ENCODE measurements at regions not wholly inside any gene's neighbourhood (a gene's known extent, or its start where the extent isn't known, plus 50 kb on each side); places are given as distances from the start of the nearest gene placed in this dataset.

DNA sequence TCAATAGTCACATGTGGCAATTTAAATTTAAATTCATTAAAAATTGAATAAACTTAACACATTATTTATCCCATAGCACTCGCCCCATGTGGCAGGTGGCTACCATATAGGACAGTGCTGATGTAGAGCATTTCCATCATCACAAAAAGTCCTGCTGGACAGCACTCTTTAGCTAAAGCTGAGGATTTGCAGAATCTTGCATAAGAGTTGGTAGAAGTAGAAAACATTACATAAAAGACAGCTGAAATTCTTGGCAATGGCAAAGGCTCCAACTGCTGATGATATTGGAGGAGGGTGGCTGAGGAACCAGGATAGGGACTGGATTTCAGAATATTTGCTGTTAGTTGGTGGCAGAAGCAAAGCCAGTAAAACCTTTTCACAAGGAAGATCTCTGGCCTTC, 230.7 kb upstream of the SATB1 start:
- no peak overlapping the region for H2AFZ ChIP-seq (ENCODE audit: low read depth, low read length)
- no peak overlapping the region for H3K4me3 ChIP-seq (ENCODE audit: low read depth in 1 of 2, low read length in 2 of 2)
- no peaks in the 10 kb centered on the region for H4K20me1 ChIP-seq (ENCODE audit: insufficient read depth, low read length)
- H3K27me3 ChIP-seq (ENCODE audit: insufficient read depth, low read length, poor library complexity) = no peaks in the 10 kb centered on the region
- peaks cover 27% of the 10 kb centered on the region for H3K4me1 ChIP-seq (ENCODE audit: insufficient read depth, low read length)
- H3K79me2 ChIP-seq (ENCODE audit: insufficient read depth, low read length) = no peaks in the 10 kb centered on the region
- H3K4me2 ChIP-seq (ENCODE audit: insufficient read depth, low read length) = no peak overlapping the region
- ATAC-seq (ENCODE audit: insufficient read depth, low read depth) (no peak), DNase-seq (no peak)
- no peaks in the 10 kb centered on the region for H3K9me3 ChIP-seq (ENCODE audit: insufficient read depth, low read length, severe bottlenecking)
- no peaks in the 10 kb centered on the region for H3K36me3 ChIP-seq (ENCODE audit: insufficient read depth, low read length)
- H3K9ac ChIP-seq (ENCODE audit: low read depth, low read length) = no peak overlapping the region
- H3K27ac ChIP-seq (ENCODE audit: low read length) = no peak overlapping the region
- no peak for TF ChIP-seq EZH2 (IDR thresholded peaks at IDR 0.05; ENCODE audit: borderline replicate concordance, low read depth, low read length, severe bottlenecking)
- TF ChIP-seq CTCF (IDR thresholded peaks at IDR 0.05; ENCODE audit: borderline replicate concordance, extremely low read depth, low read length, poor library complexity, severe bottlenecking) = no peak

- H3K36me3 ChIP-seq (ENCODE audit: insufficient read depth, low read length) = no peaks in the 10 kb centered on the region
- H3K4me3 ChIP-seq (ENCODE audit: low read depth in 1 of 2, low read length in 2 of 2) = no peak overlapping the region
- DNase-seq = no peak
- H2AFZ ChIP-seq (ENCODE audit: low read depth, low read length) = no peak overlapping the region; the same call in 1 of the 2 replicates
- H3K4me2 ChIP-seq (ENCODE audit: insufficient read depth, low read length) = no peak overlapping the region
- H3K27me3 ChIP-seq (ENCODE audit: insufficient read depth, low read length, poor library complexity) = no peaks in the 10 kb centered on the region
- no peak overlapping the region for H3K27ac ChIP-seq (ENCODE audit: low read length)
- ATAC-seq (ENCODE audit: insufficient read depth, low read depth) = no peak
- no peaks in the 10 kb centered on the region for H3K79me2 ChIP-seq (ENCODE audit: insufficient read depth, low read length)
- peaks cover 18% of the 10 kb centered on the region for H3K4me1 ChIP-seq (ENCODE audit: insufficient read depth, low read length)
- no peaks in the 10 kb centered on the region for H3K9me3 ChIP-seq (ENCODE audit: insufficient read depth, low read length, severe bottlenecking)
- H3K9ac ChIP-seq (ENCODE audit: low read depth, low read length) = no peak overlapping the region
- TF ChIP-seq EZH2 (IDR thresholded peaks at IDR 0.05; ENCODE audit: borderline replicate concordance, low read depth, low read length, severe bottlenecking) (no peak), CTCF (IDR thresholded peaks at IDR 0.05; ENCODE audit: borderline replicate concordance, extremely low read depth, low read length, poor library complexity, severe bottlenecking) (no peak)
- H4K20me1 ChIP-seq (ENCODE audit: insufficient read depth, low read length) = no peaks in the 10 kb centered on the region
These were observed 227.6 kb upstream of the SATB1 start for GRCh38 chr3:18652781-18653180.

GRCh38 chr3:18650731-18651130, 225.6 kb upstream of the SATB1 start:
- Histone ChIP-seq H3K4me1 (ENCODE audit: insufficient read depth, low read length) (no peaks in the 10 kb centered on the region), H4K20me1 (ENCODE audit: insufficient read depth, low read length) (no peaks in the 10 kb centered on the region), H3K27me3 (ENCODE audit: insufficient read depth, low read length, poor library complexity) (no peaks in the 10 kb centered on the region), H3K4me2 (ENCODE audit: insufficient read depth, low read length) (no peak overlapping the region), H3K9me3 (ENCODE audit: insufficient read depth, low read length, severe bottlenecking) (no peaks in the 10 kb centered on the region), H2AFZ (ENCODE audit: low read depth, low read length) (no peak overlapping the region), H3K9ac (ENCODE audit: low read depth, low read length) (no peak overlapping the region), H3K79me2 (ENCODE audit: insufficient read depth, low read length) (no peaks in the 10 kb centered on the region), H3K36me3 (ENCODE audit: insufficient read depth, low read length) (no peaks in the 10 kb centered on the region), H3K4me3 (ENCODE audit: low read depth in 1 of 2, low read length in 2 of 2) (no peak overlapping the region), H3K27ac (ENCODE audit: low read length) (no peak overlapping the region)
- TF ChIP-seq EZH2 (IDR thresholded peaks at IDR 0.05; ENCODE audit: borderline replicate concordance, low read depth, low read length, severe bottlenecking) (no peak), CTCF (IDR thresholded peaks at IDR 0.05; ENCODE audit: borderline replicate concordance, extremely low read depth, low read length, poor library complexity, severe bottlenecking) (no peak)
- no peak for DNase-seq
- ATAC-seq (ENCODE audit: insufficient read depth, low read depth) = no peak

Measured in DND-41 (cell line).